Smooth muscle cell (in vitro differentiated cells): ENCODE measurements at regions not wholly inside any gene's neighbourhood (a gene's known extent, or its start where the extent isn't known, plus 50 kb on each side); places are given as distances from the start of the nearest gene placed in this dataset.

ENCODE experiments used
- DNase-seq: peaks from one replicate; lab custom pipeline; 2025; ENCODE audit not compliant: unreplicated experiment; lab: John Stamatoyannopoulos, UW
- H2AFZ ChIP-seq: fragments of 200-600 bp; sonication (generic); 2 replicates; pipeline ENCODE4 v1.6.0; 2016; ENCODE audit warnings: antibody characterized with exemption, low read depth, mild to moderate bottlenecking
- H3F3A ChIP-seq: fragments of 200-600 bp; sonication (generic); 2 replicates; pipeline ENCODE4 v1.6.0; 2017; ENCODE audit warnings: antibody characterized with exemption, low read depth
- H3K27ac ChIP-seq: fragments of 200-600 bp; sonication (generic); 2 replicates; pipeline ENCODE4 v1.5.1; 2016; ENCODE audit warnings: low read depth, mild to moderate bottlenecking
- H3K27me3 ChIP-seq: fragments of 200-600 bp; sonication (generic); 2 replicates; pipeline ENCODE4 v1.6.1; 2016; ENCODE audit warnings: low read depth, mild to moderate bottlenecking
- H3K36me3 ChIP-seq: fragments of 200-600 bp; sonication (generic); 2 replicates; pipeline ENCODE4 v1.5.1; 2016; ENCODE audit warnings: low read depth
- H3K4me1 ChIP-seq: fragments of 200-600 bp; sonication (generic); 2 replicates; pipeline ENCODE4 v1.5.1; 2016; ENCODE audit warnings: low read depth
- H3K4me2 ChIP-seq: fragments of 200-600 bp; sonication (generic); 2 replicates; pipeline ENCODE4 v1.6.0; 2016; ENCODE audit warnings: mild to moderate bottlenecking
- H3K4me3 ChIP-seq: fragments of 200-600 bp; sonication (generic); 2 replicates; pipeline ENCODE4 v1.5.1; 2016; ENCODE audit warnings: mild to moderate bottlenecking
- H3K79me2 ChIP-seq: fragments of 200-600 bp; sonication (generic); 2 replicates; pipeline ENCODE4 v1.6.0; 2016; ENCODE audit warnings: low read depth, mild to moderate bottlenecking
- H3K9ac ChIP-seq: fragments of 200-600 bp; sonication (generic); 2 replicates; pipeline ENCODE4 v1.6.0; 2016; ENCODE audit warnings: low read depth
- H3K9me3 ChIP-seq: fragments of 200-600 bp; sonication (generic); replicated peaks from 2 replicates; pipeline ENCODE4 v1.5.1; 2016; ENCODE audit warnings: low read depth
- H4K20me1 ChIP-seq: fragments of 200-600 bp; sonication (generic); 2 replicates; pipeline ENCODE4 v1.6.0; 2016; ENCODE audit warnings: low read depth
- CTCF ChIP-seq: fragments of 200-600 bp; sonication (generic); IDR thresholded peaks from 2 replicates; pipeline ENCODE4 v1.5.1; 2017; ENCODE audit warnings: borderline replicate concordance, mild to moderate bottlenecking, antibody characterized with exemption; ENCODE audit not compliant: insufficient read depth, poor library complexity, severe bottlenecking
- WGBS: methylation state at CpG from one replicate; pipeline ENCODE4 v1.1.7; 2016; ENCODE audit warnings: low lambda C conversion rate; 5-methylcytosine and 5-hydroxymethylcytosine counted together

- no peaks in the 10 kb centered on the region for H3K27me3 ChIP-seq
- no peaks in the 10 kb centered on the region for H3F3A ChIP-seq
- H2AFZ ChIP-seq = peak overlapping the region; percentile 46
- H3K4me3 ChIP-seq = no peak overlapping the region
- no peak overlapping the region for H3K4me2 ChIP-seq
- no peak for TF ChIP-seq CTCF
- no peak overlapping the region for H3K9ac ChIP-seq
- no peak for DNase-seq
- no peaks in the 10 kb centered on the region for H3K36me3 ChIP-seq
- no peaks in the 10 kb centered on the region for H3K4me1 ChIP-seq
- no peaks in the 10 kb centered on the region for H3K79me2 ChIP-seq
- no peaks in the 10 kb centered on the region for H4K20me1 ChIP-seq
- no peak overlapping the region for H3K27ac ChIP-seq
- WGBS = 69% methylated on average over 5 of the region's 5 CpGs
- H3K9me3 ChIP-seq = no peaks in the 10 kb centered on the region
These were observed 970.7 kb downstream of the KCNT2 start for GRCh38 chr1:195637539-195637938.

- WGBS = 83% methylated on average over 3 of the region's 3 CpGs
- TF ChIP-seq CTCF = no peak
- H3F3A ChIP-seq = no peaks in the 10 kb centered on the region
- no peak overlapping the region for H3K4me2 ChIP-seq
- no peak overlapping the region for H3K9ac ChIP-seq
- H4K20me1 ChIP-seq = no peaks in the 10 kb centered on the region
- H3K79me2 ChIP-seq = no peaks in the 10 kb centered on the region
- DNase-seq = no peak
- no peak overlapping the region for H3K4me3 ChIP-seq
- H2AFZ ChIP-seq = no peak overlapping the region
- H3K27me3 ChIP-seq = no peaks in the 10 kb centered on the region
- no peak overlapping the region for H3K27ac ChIP-seq
- H3K9me3 ChIP-seq = no peaks in the 10 kb centered on the region
- H3K4me1 ChIP-seq = no peaks in the 10 kb centered on the region
- H3K36me3 ChIP-seq = no peaks in the 10 kb centered on the region
These were observed 990.0 kb downstream of the KCNT2 start for GRCh38 chr1:195618287-195618686.

GRCh38 chr1:195617106-195617505 is 991.1 kb downstream of the KCNT2 start:
- H3K4me3 ChIP-seq = no peak overlapping the region
- DNase-seq = no peak
- H3K4me1 ChIP-seq = no peaks in the 10 kb centered on the region
- H3K9ac ChIP-seq = no peak overlapping the region
- H3F3A ChIP-seq = no peaks in the 10 kb centered on the region
- H3K27ac ChIP-seq = no peak overlapping the region
- WGBS = 65% methylated on average over 2 of the region's 2 CpGs
- H3K4me2 ChIP-seq = no peak overlapping the region
- no peaks in the 10 kb centered on the region for H4K20me1 ChIP-seq
- H2AFZ ChIP-seq = no peak overlapping the region
- no peaks in the 10 kb centered on the region for H3K9me3 ChIP-seq
- no peaks in the 10 kb centered on the region for H3K27me3 ChIP-seq
- no peak for TF ChIP-seq CTCF
- no peaks in the 10 kb centered on the region for H3K79me2 ChIP-seq
- H3K36me3 ChIP-seq = no peaks in the 10 kb centered on the region

GRCh38 chr1:195608883-195609282 is 999.4 kb downstream of the KCNT2 start:
- Histone ChIP-seq H3K4me1 (no peaks in the 10 kb centered on the region), H4K20me1 (no peaks in the 10 kb centered on the region), H2AFZ (no peak overlapping the region), H3K9me3 (no peaks in the 10 kb centered on the region), H3F3A (no peaks in the 10 kb centered on the region), H3K4me2 (no peak overlapping the region), H3K27me3 (no peaks in the 10 kb centered on the region), H3K4me3 (no peak overlapping the region), H3K9ac (no peak overlapping the region), H3K27ac (no peak overlapping the region), H3K79me2 (no peaks in the 10 kb centered on the region), H3K36me3 (no peaks in the 10 kb centered on the region)
- DNase-seq = no peak
- WGBS = 92% methylated on average over 1 of the region's 1 CpG
- TF ChIP-seq CTCF = no peak
